ENCODE measurements at regions not wholly inside any gene's neighbourhood (a gene's known extent, or its start where the extent isn't known, plus 50 kb on each side); places are given as distances from the start of the nearest gene placed in this dataset.
A peak's percentile ranks its signal among the peaks of the same experiment; 100 is the strongest.

GRCh38 chr9:82153032-82153431 lies 164.5 kb downstream of the SPATA31D1 start:
- no peaks in the 10 kb centered on the region for H3K27me3 ChIP-seq (ENCODE audit: control insufficient read depth, insufficient read depth, low read length)
- DNase-seq = no peak
- H3K4me3 ChIP-seq (ENCODE audit: insufficient read depth, low read depth, low read length) = no peak overlapping the region
- H3K36me3 ChIP-seq (replicated peaks; ENCODE audit: control insufficient read depth, insufficient read depth, low read length) = no peaks in the 10 kb centered on the region

GRCh38 chr9:82154573-82154972 lies 166.0 kb downstream of the SPATA31D1 start:
- H3K36me3 ChIP-seq (replicated peaks; ENCODE audit: control insufficient read depth, insufficient read depth, low read length) = no peaks in the 10 kb centered on the region
- no peak for DNase-seq

GRCh38 chr9:82161876-82162275 lies 173.3 kb downstream of the SPATA31D1 start:
- Histone ChIP-seq H3K4me3 (ENCODE audit: insufficient read depth, low read depth, low read length) (no peak overlapping the region), H3K27me3 (ENCODE audit: control insufficient read depth, insufficient read depth, low read length) (no peaks in the 10 kb centered on the region), H3K36me3 (replicated peaks; ENCODE audit: control insufficient read depth, insufficient read depth, low read length) (no peaks in the 10 kb centered on the region)
- no peak for DNase-seq

More at GRCh38 chr9:82154573-82154972, 166.0 kb downstream of the SPATA31D1 start:
- no peaks in the 10 kb centered on the region for H3K27me3 ChIP-seq (ENCODE audit: control insufficient read depth, insufficient read depth, low read length)
- no peak overlapping the region for H3K4me3 ChIP-seq (ENCODE audit: insufficient read depth, low read depth, low read length)

- Histone ChIP-seq H3K36me3 (replicated peaks; ENCODE audit: control insufficient read depth, insufficient read depth, low read length) (no peaks in the 10 kb centered on the region), H3K4me3 (ENCODE audit: insufficient read depth, low read depth, low read length) (no peak overlapping the region), H3K27me3 (ENCODE audit: control insufficient read depth, insufficient read depth, low read length) (no peaks in the 10 kb centered on the region)
- DNase-seq = no peak
Observed at GRCh38 chr9:82164159-82164558, 175.6 kb downstream of the SPATA31D1 start.

GRCh38 chr9:82167296-82167695 lies 178.7 kb downstream of the SPATA31D1 start:
- Histone ChIP-seq H3K27me3 (ENCODE audit: control insufficient read depth, insufficient read depth, low read length) (no peaks in the 10 kb centered on the region), H3K4me3 (ENCODE audit: insufficient read depth, low read depth, low read length) (no peak overlapping the region)
- no peak for DNase-seq

GRCh38 chr9:82168585-82168984 lies 180.0 kb downstream of the SPATA31D1 start:
- Histone ChIP-seq H3K4me3 (ENCODE audit: insufficient read depth, low read depth, low read length) (no peak overlapping the region), H3K27me3 (ENCODE audit: control insufficient read depth, insufficient read depth, low read length) (no peaks in the 10 kb centered on the region), H3K36me3 (replicated peaks; ENCODE audit: control insufficient read depth, insufficient read depth, low read length) (no peaks in the 10 kb centered on the region)
- no peak for DNase-seq

More at GRCh38 chr9:82167296-82167695, 178.7 kb downstream of the SPATA31D1 start:
- no peaks in the 10 kb centered on the region for H3K36me3 ChIP-seq (replicated peaks; ENCODE audit: control insufficient read depth, insufficient read depth, low read length)

GRCh38 chr9:82170866-82171265 lies 182.3 kb downstream of the SPATA31D1 start:
- Histone ChIP-seq H3K36me3 (replicated peaks; ENCODE audit: control insufficient read depth, insufficient read depth, low read length) (no peaks in the 10 kb centered on the region), H3K27me3 (ENCODE audit: control insufficient read depth, insufficient read depth, low read length) (no peaks in the 10 kb centered on the region), H3K4me3 (ENCODE audit: insufficient read depth, low read depth, low read length) (no peak overlapping the region)
- no peak for DNase-seq

GRCh38 chr9:82171271-82171670 lies 182.7 kb downstream of the SPATA31D1 start:
- Histone ChIP-seq H3K27me3 (ENCODE audit: control insufficient read depth, insufficient read depth, low read length) (no peaks in the 10 kb centered on the region), H3K36me3 (replicated peaks; ENCODE audit: control insufficient read depth, insufficient read depth, low read length) (no peaks in the 10 kb centered on the region), H3K4me3 (ENCODE audit: insufficient read depth, low read depth, low read length) (no peak overlapping the region)
- DNase-seq = no peak

- peak; percentile 13 for DNase-seq
- H3K27me3 ChIP-seq (ENCODE audit: control insufficient read depth, insufficient read depth, low read length) = no peaks in the 10 kb centered on the region
- H3K36me3 ChIP-seq (replicated peaks; ENCODE audit: control insufficient read depth, insufficient read depth, low read length) = no peaks in the 10 kb centered on the region
- no peak overlapping the region for H3K4me3 ChIP-seq (ENCODE audit: insufficient read depth, low read depth, low read length)
Observed at GRCh38 chr9:82180711-82181110, 192.1 kb downstream of the SPATA31D1 start.

GRCh38 chr9:82183181-82183860 lies 194.7 kb downstream of the SPATA31D1 start:
- no peaks in the 10 kb centered on the region for H3K27me3 ChIP-seq (ENCODE audit: control insufficient read depth, insufficient read depth, low read length)
- H3K36me3 ChIP-seq (replicated peaks; ENCODE audit: control insufficient read depth, insufficient read depth, low read length) = no peaks in the 10 kb centered on the region
- no peak for DNase-seq
- no peak overlapping the region for H3K4me3 ChIP-seq (ENCODE audit: insufficient read depth, low read depth, low read length)

GRCh38 chr9:82184524-82184923 lies 196.0 kb downstream of the SPATA31D1 start:
- H3K4me3 ChIP-seq (ENCODE audit: insufficient read depth, low read depth, low read length) = no peak overlapping the region
- DNase-seq = no peak
- H3K27me3 ChIP-seq (ENCODE audit: control insufficient read depth, insufficient read depth, low read length) = no peaks in the 10 kb centered on the region
- H3K36me3 ChIP-seq (replicated peaks; ENCODE audit: control insufficient read depth, insufficient read depth, low read length) = no peaks in the 10 kb centered on the region

- no peak for DNase-seq
- Histone ChIP-seq H3K36me3 (replicated peaks; ENCODE audit: control insufficient read depth, insufficient read depth, low read length) (no peaks in the 10 kb centered on the region), H3K4me3 (ENCODE audit: insufficient read depth, low read depth, low read length) (no peak overlapping the region), H3K27me3 (ENCODE audit: control insufficient read depth, insufficient read depth, low read length) (no peaks in the 10 kb centered on the region)
Observed at GRCh38 chr9:82188817-82189216, 200.2 kb downstream of the SPATA31D1 start.

GRCh38 chr9:82191082-82191770 lies 202.7 kb downstream of the SPATA31D1 start:
- Histone ChIP-seq H3K27me3 (ENCODE audit: control insufficient read depth, insufficient read depth, low read length) (no peaks in the 10 kb centered on the region), H3K4me3 (ENCODE audit: insufficient read depth, low read depth, low read length) (no peak overlapping the region), H3K36me3 (replicated peaks; ENCODE audit: control insufficient read depth, insufficient read depth, low read length) (no peaks in the 10 kb centered on the region)
- no peak for DNase-seq

- no peak for DNase-seq
- no peaks in the 10 kb centered on the region for H3K36me3 ChIP-seq (replicated peaks; ENCODE audit: control insufficient read depth, insufficient read depth, low read length)
- H3K4me3 ChIP-seq (ENCODE audit: insufficient read depth, low read depth, low read length) = no peak overlapping the region
- no peaks in the 10 kb centered on the region for H3K27me3 ChIP-seq (ENCODE audit: control insufficient read depth, insufficient read depth, low read length)
Observed at GRCh38 chr9:82192211-82192610, 203.6 kb downstream of the SPATA31D1 start.

- H3K36me3 ChIP-seq (replicated peaks; ENCODE audit: control insufficient read depth, insufficient read depth, low read length) = no peaks in the 10 kb centered on the region
- H3K27me3 ChIP-seq (ENCODE audit: control insufficient read depth, insufficient read depth, low read length) = no peaks in the 10 kb centered on the region
- no peak for DNase-seq
- no peak overlapping the region for H3K4me3 ChIP-seq (ENCODE audit: insufficient read depth, low read depth, low read length)
Observed at GRCh38 chr9:82196622-82197441, 208.3 kb downstream of the SPATA31D1 start.
